Mesendoderm (in vitro differentiated cells): ENCODE measurements at regions not wholly inside any gene's neighbourhood (a gene's known extent, or its start where the extent isn't known, plus 50 kb on each side); places are given as distances from the start of the nearest gene placed in this dataset.

ENCODE experiments used
- DNase-seq: peaks from one replicate; pipeline ENCODE4 v3.0.0; 2013
- H2AK5ac ChIP-seq: 2 replicates; pipeline ENCODE4 v1.6.1; 2013; ENCODE audit warnings: low read length, inconsistent platforms
- H2BK120ac ChIP-seq: 2 replicates; pipeline ENCODE4 v1.6.1; 2013; ENCODE audit warnings: low read depth, mild to moderate bottlenecking, low read length, moderate library complexity, mixed read lengths
- H2BK15ac ChIP-seq: replicated peaks from 2 replicates; pipeline ENCODE4 v1.6.1; 2013; ENCODE audit warnings: low read depth, mild to moderate bottlenecking, moderate library complexity
- H2BK5ac ChIP-seq: 2 replicates; pipeline ENCODE4 v1.6.1; 2013; ENCODE audit warnings: low read length, inconsistent platforms
- H3K18ac ChIP-seq: 2 replicates; pipeline ENCODE4 v1.6.1; 2013; ENCODE audit warnings: mild to moderate bottlenecking, low read length, mixed read lengths
- H3K23ac ChIP-seq: one replicate; pipeline ENCODE4 v1.6.1; 2013; ENCODE audit warnings: low read length
- H3K27ac ChIP-seq: 2 replicates; pipeline ENCODE4 v1.5.1; 2013; ENCODE audit warnings: low read depth, mild to moderate bottlenecking, inconsistent platforms, low read length, moderate library complexity
- H3K27me3 ChIP-seq: 2 replicates; pipeline ENCODE4 v1.6.1; 2013; ENCODE audit warnings: low read length, control low read depth, mild to moderate bottlenecking, inconsistent platforms; ENCODE audit not compliant: insufficient read depth, poor library complexity
- H3K36me3 ChIP-seq: 2 replicates; pipeline ENCODE4 v1.6.1; 2013; ENCODE audit warnings: low read length, inconsistent platforms; ENCODE audit not compliant: control insufficient read depth, insufficient read depth
- H3K4ac ChIP-seq: one replicate; pipeline ENCODE4 v1.6.1; 2013; ENCODE audit warnings: low read depth, mild to moderate bottlenecking, low read length, moderate library complexity
- H3K4me1 ChIP-seq: 2 replicates; pipeline ENCODE4 v1.6.1; 2013; ENCODE audit warnings: low read depth, low read length, inconsistent platforms; ENCODE audit not compliant: control insufficient read depth
- H3K4me2 ChIP-seq: 2 replicates; pipeline ENCODE4 v1.6.1; 2013; ENCODE audit warnings: low read length
- H3K4me3 ChIP-seq: 2 replicates; pipeline ENCODE4 v1.5.1; 2013; ENCODE audit warnings: mild to moderate bottlenecking, low read length
- H3K56ac ChIP-seq: one replicate; pipeline ENCODE4 v1.6.1; 2013; ENCODE audit warnings: low read length
- H3K79me1 ChIP-seq: 2 replicates; pipeline ENCODE4 v1.6.1; 2013; ENCODE audit warnings: low read length, inconsistent platforms
- H3K79me2 ChIP-seq: 2 replicates; pipeline ENCODE4 v1.6.1; 2013; ENCODE audit warnings: mild to moderate bottlenecking, low read length; ENCODE audit not compliant: control insufficient read depth, insufficient read depth
- H3K9ac ChIP-seq: 2 replicates; pipeline ENCODE4 v1.6.1; 2013; ENCODE audit warnings: low read length, inconsistent platforms
- H4K5ac ChIP-seq: one replicate; pipeline ENCODE4 v1.6.1; 2013; ENCODE audit warnings: low read length
- H4K8ac ChIP-seq: one replicate; pipeline ENCODE4 v1.6.1; 2013; ENCODE audit warnings: low read depth, mild to moderate bottlenecking, control low read depth, low read length, moderate library complexity
- WGBS: extraction: QIAGEN DNeasy Blood & Tissue Kit; methylation state at CpG from one replicate; pipeline ENCODE4 v1.1.7; 2013; ENCODE audit warnings: low lambda C conversion rate, missing lambda C conversion rate; ENCODE audit not compliant: insufficient coverage; ENCODE audit errors: extremely low coverage; 5-methylcytosine and 5-hydroxymethylcytosine counted together

- Histone ChIP-seq H2AK5ac (no peak overlapping the region), H3K18ac (no peak overlapping the region), H3K79me2 (peaks cover 6% of the 10 kb centered on the region), H2BK15ac (no peak overlapping the region), H4K8ac (no peak overlapping the region), H3K79me1 (no peaks in the 10 kb centered on the region), H3K56ac (no peak overlapping the region), H3K9ac (no peak overlapping the region), H3K23ac (no peak overlapping the region), H2BK120ac (no peak overlapping the region), H3K27me3 (no peaks in the 10 kb centered on the region), H3K4me1 (no peaks in the 10 kb centered on the region), H3K4ac (no peak overlapping the region), H3K36me3 (no peaks in the 10 kb centered on the region), H4K5ac (no peak overlapping the region), H2BK5ac (no peak overlapping the region), H3K4me3 (no peak overlapping the region), H3K27ac (no peak overlapping the region), H3K4me2 (no peak overlapping the region)
- WGBS: no CpG with 5 or more reads among the region's 4 CpGs
- DNase-seq: no peak
Observed at GRCh38 chrX:10042055-10042454, 74.9 kb downstream of the CLDN34 start.

DNA sequence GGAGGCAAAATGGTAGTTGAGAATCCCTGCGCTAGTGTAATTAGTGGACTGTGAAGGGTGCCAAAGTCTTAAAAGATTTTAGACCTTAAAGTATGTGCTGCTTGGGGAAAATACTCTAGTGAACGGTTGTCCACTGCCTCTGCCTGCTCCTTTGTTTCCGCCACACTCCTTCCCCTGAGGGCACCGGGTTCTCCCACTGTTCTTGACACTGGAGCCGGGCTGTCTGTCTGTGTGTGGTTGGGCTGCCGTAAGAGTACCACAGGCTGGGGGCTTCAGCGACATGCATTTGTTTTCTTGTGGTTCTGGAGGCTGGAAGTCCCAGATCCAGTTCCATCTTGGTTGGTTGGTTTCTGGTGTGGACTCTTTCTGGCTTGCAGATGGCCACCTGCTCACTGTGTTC is 76.2 kb downstream of the CLDN34 start:
- Histone ChIP-seq H2AK5ac (no peak overlapping the region), H3K27me3 (no peaks in the 10 kb centered on the region), H4K5ac (no peak overlapping the region), H2BK5ac (no peak overlapping the region), H3K79me1 (no peaks in the 10 kb centered on the region), H3K79me2 (peaks cover 6% of the 10 kb centered on the region), H2BK120ac (no peak overlapping the region), H3K4me2 (no peak overlapping the region), H3K4ac (no peak overlapping the region), H2BK15ac (no peak overlapping the region), H3K9ac (no peak overlapping the region), H3K56ac (no peak overlapping the region), H3K18ac (no peak overlapping the region), H3K27ac (no peak overlapping the region), H3K4me3 (no peak overlapping the region), H3K36me3 (no peaks in the 10 kb centered on the region), H3K23ac (no peak overlapping the region), H3K4me1 (no peaks in the 10 kb centered on the region), H4K8ac (no peak overlapping the region)
- no peak for DNase-seq
- no CpG with 5 or more reads among the region's 7 CpGs for WGBS

DNA sequence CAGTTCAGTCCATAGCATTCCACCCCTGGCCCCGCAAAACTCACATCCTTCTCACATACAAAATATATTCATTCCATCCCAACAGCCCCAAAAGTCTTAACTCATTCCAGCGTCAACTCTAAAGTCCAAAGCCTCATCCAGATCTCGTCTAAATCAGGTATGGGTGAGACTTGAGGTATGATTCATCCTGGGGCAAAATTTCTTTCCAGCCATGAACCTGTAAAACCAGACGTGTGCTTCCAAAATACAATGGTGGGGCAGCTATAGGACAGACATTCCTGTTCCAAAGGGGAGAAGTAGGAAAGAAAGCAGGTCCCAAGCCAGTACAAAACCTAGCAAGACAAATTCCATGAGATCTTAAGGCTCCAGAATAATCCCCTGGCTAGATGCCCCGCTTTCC is 76.9 kb downstream of the CLDN34 start:
- no peak for DNase-seq
- H3K23ac ChIP-seq: no peak overlapping the region
- no peak overlapping the region for H2BK5ac ChIP-seq
- no peak overlapping the region for H3K9ac ChIP-seq
- no peak overlapping the region for H4K5ac ChIP-seq
- no peak overlapping the region for H3K56ac ChIP-seq
- H3K36me3 ChIP-seq: no peaks in the 10 kb centered on the region
- no CpG with 5 or more reads among the region's 5 CpGs for WGBS
- H3K4me2 ChIP-seq: no peak overlapping the region
- no peak overlapping the region for H2BK15ac ChIP-seq
- H3K4ac ChIP-seq: no peak overlapping the region
- no peaks in the 10 kb centered on the region for H3K27me3 ChIP-seq
- no peak overlapping the region for H3K18ac ChIP-seq
- H3K4me1 ChIP-seq: no peaks in the 10 kb centered on the region
- H3K27ac ChIP-seq: no peak overlapping the region
- no peak overlapping the region for H3K4me3 ChIP-seq
- peaks cover 11% of the 10 kb centered on the region for H3K79me2 ChIP-seq
- no peak overlapping the region for H2BK120ac ChIP-seq
- H3K79me1 ChIP-seq: peaks cover 2% of the 10 kb centered on the region
- H4K8ac ChIP-seq: no peak overlapping the region
- no peak overlapping the region for H2AK5ac ChIP-seq

DNA sequence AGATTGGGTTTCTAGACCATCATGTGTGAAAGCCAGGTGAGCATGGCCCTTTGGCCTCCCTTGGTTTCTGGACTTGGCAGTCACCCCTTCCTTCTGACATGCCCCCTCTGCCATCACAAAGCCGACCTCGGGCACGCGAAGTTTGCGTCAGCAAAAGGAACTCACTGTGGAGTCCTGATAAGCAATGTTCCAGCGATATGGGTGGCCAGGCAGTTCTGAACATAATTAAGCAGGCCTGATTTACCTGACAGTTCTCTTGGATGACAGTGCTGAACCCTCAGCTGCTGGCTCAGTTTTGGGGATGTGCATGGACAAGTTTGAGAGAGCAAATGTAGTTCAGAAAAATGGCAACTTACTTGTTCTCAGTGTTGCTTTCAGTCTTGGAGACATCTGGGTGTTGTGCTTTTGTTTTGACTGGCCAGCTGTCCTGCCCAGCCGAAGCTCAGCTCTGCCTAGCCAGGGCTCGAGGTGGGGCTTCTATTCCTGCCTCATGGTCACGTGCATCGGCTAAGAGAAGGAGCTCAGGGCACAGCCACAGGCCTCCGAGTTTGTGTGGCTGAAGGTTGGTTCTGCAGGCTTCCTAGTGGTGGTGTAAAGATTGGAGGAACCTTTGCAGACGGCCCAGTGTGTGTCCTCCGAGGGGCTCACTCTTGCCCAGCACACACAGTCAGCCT is 78.3 kb downstream of the CLDN34 start:
- H3K79me2 ChIP-seq: peaks cover 11% of the 10 kb centered on the region
- H3K18ac ChIP-seq: no peak overlapping the region
- H3K56ac ChIP-seq: no peak overlapping the region
- H3K4me2 ChIP-seq: no peak overlapping the region
- no peak overlapping the region for H3K9ac ChIP-seq
- no CpG with 5 or more reads among the region's 13 CpGs for WGBS
- no peak overlapping the region for H2BK5ac ChIP-seq
- no peak overlapping the region for H3K4me3 ChIP-seq
- H3K36me3 ChIP-seq: no peaks in the 10 kb centered on the region
- no peak overlapping the region for H3K27ac ChIP-seq
- H4K8ac ChIP-seq: no peak overlapping the region
- peaks cover 2% of the 10 kb centered on the region for H3K79me1 ChIP-seq
- H2BK120ac ChIP-seq: no peak overlapping the region
- no peak overlapping the region for H2AK5ac ChIP-seq
- H3K23ac ChIP-seq: no peak overlapping the region
- no peaks in the 10 kb centered on the region for H3K27me3 ChIP-seq
- H3K4ac ChIP-seq: no peak overlapping the region
- no peak overlapping the region for H4K5ac ChIP-seq
- H3K4me1 ChIP-seq: peaks cover 2% of the 10 kb centered on the region
- no peak overlapping the region for H2BK15ac ChIP-seq
- DNase-seq: no peak

- DNase-seq: no peak
- no peak overlapping the region for H2BK120ac ChIP-seq
- peak overlapping the region; percentile 34 for H3K56ac ChIP-seq
- no peak overlapping the region for H3K9ac ChIP-seq
- no peak overlapping the region for H3K23ac ChIP-seq
- H3K4me1 ChIP-seq: peaks cover 2% of the 10 kb centered on the region
- H4K5ac ChIP-seq: no peak overlapping the region
- peaks cover 8% of the 10 kb centered on the region for H3K79me2 ChIP-seq
- H2BK5ac ChIP-seq: no peak overlapping the region
- WGBS: no CpG with 5 or more reads among the region's 7 CpGs
- H3K4me3 ChIP-seq: no peak overlapping the region
- H3K36me3 ChIP-seq: no peaks in the 10 kb centered on the region
- H3K27ac ChIP-seq: no peak overlapping the region
- no peak overlapping the region for H2BK15ac ChIP-seq
- no peak overlapping the region for H3K4me2 ChIP-seq
- H4K8ac ChIP-seq: no peak overlapping the region
- peaks cover 2% of the 10 kb centered on the region for H3K79me1 ChIP-seq
- no peak overlapping the region for H2AK5ac ChIP-seq
- no peak overlapping the region for H3K18ac ChIP-seq
- no peak overlapping the region for H3K4ac ChIP-seq
- no peaks in the 10 kb centered on the region for H3K27me3 ChIP-seq
Observed at GRCh38 chrX:10047133-10047532, 80.0 kb downstream of the CLDN34 start.

DNA sequence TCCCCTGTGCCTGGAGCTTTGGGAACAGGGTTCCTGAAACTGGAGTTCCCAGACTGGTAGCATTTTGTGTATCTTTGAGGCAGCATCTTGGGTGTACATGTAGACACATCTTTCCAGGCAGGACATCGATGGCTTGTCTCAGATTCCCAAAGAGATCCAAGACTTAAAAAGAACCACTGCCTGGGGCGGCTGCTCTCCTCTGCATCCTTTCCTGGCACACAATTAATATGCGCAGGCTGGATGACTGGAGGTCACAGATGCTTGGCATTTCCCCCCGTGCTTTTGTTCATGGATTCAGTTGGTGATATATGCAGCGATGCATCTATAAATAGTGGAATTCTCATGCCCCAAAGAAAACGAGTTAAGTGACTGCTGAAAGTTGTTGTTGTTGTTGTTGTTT is 80.5 kb downstream of the CLDN34 start:
- Histone ChIP-seq H3K23ac (no peak overlapping the region), H3K79me2 (peaks cover 8% of the 10 kb centered on the region), H3K56ac (no peak overlapping the region), H3K27ac (no peak overlapping the region), H2BK120ac (no peak overlapping the region), H2BK5ac (no peak overlapping the region), H3K4me1 (peaks cover 2% of the 10 kb centered on the region), H3K9ac (no peak overlapping the region), H3K4me3 (no peak overlapping the region), H3K4ac (no peak overlapping the region), H3K36me3 (no peaks in the 10 kb centered on the region), H3K27me3 (no peaks in the 10 kb centered on the region), H4K8ac (no peak overlapping the region), H2BK15ac (no peak overlapping the region), H3K4me2 (no peak overlapping the region), H2AK5ac (no peak overlapping the region), H3K79me1 (peaks cover 2% of the 10 kb centered on the region), H4K5ac (no peak overlapping the region), H3K18ac (no peak overlapping the region)
- no CpG with 5 or more reads among the region's 6 CpGs for WGBS
- no peak for DNase-seq
